ENCODE measurements at regions not wholly inside any gene's neighbourhood (a gene's known extent, or its start where the extent isn't known, plus 50 kb on each side); places are given as distances from the start of the nearest gene placed in this dataset.

GRCh38 chr18:60568220-60568619 lies 195.6 kb upstream of the MC4R start:
- TF ChIP-seq CTCF (IDR thresholded peaks at IDR 0.05 in 2 of 3, conservative IDR thresholded peaks at IDR 0.05 in 1 of 3; ENCODE audit: insufficient read depth in 2 of 3, low read depth in 1 of 3, low read length in 3 of 3): no peak
- TF ChIP-seq CEBPB (tag; IDR thresholded peaks at IDR 0.05): no peak
- no peak for TF ChIP-seq GATA2 (CRISPR knock-in tag; IDR thresholded peaks at IDR 0.05)
- no peak for TF ChIP-seq NFE2 (IDR thresholded peaks at IDR 0.05; ENCODE audit: low read depth)
- TF ChIP-seq CHD1 (IDR thresholded peaks at IDR 0.05; ENCODE audit: low read length): no peak
- no peak for TF ChIP-seq CBX3 (IDR thresholded peaks at IDR 0.05; ENCODE audit: borderline replicate concordance in 1 of 2, low read length in 2 of 2)
- TF ChIP-seq POLR2A (conservative IDR thresholded peaks at IDR 0.05): no peak
- TF ChIP-seq HDAC2 (IDR thresholded peaks at IDR 0.05): no peak
- TF ChIP-seq ETV6 (IDR thresholded peaks at IDR 0.05; ENCODE audit: borderline replicate concordance in 1 of 2, low read depth in 2 of 2, low read length in 1 of 2): no peak
- no peak for TF ChIP-seq ETV6 (CRISPR knock-in tag; IDR thresholded peaks at IDR 0.05; ENCODE audit: borderline replicate concordance)
- TF ChIP-seq CHD2 (IDR thresholded peaks at IDR 0.05; ENCODE audit: low read depth, low read length): no peak
- no peak for TF ChIP-seq CC2D1A (IDR thresholded peaks at IDR 0.05)
- no peak for TF ChIP-seq POLR2AphosphoS2 (IDR thresholded peaks at IDR 0.05; ENCODE audit: low read length)
